ENCODE measurements at regions not wholly inside any gene's neighbourhood (a gene's known extent, or its start where the extent isn't known, plus 50 kb on each side); places are given as distances from the start of the nearest gene placed in this dataset.

DNA sequence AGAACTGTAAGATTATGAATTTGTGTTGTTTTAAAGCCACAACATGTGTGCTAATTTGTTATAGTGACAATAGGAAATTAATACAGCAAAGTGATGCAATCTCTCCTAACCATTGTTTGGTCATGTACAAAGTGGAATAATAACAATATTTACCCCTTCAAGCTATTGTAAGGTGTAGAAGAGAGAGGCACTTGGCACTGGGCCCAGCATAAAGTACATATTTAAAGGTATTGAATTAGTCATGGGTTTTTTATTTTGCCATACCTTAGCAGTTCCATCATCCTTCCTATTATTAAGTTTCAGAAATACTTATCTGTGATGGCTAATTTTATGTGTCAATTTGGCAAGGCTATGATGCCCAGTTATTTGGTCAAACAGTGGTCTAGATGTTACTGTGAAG is 322.4 kb upstream of the TSHZ2 start:
- TF ChIP-seq, protein P1, sequence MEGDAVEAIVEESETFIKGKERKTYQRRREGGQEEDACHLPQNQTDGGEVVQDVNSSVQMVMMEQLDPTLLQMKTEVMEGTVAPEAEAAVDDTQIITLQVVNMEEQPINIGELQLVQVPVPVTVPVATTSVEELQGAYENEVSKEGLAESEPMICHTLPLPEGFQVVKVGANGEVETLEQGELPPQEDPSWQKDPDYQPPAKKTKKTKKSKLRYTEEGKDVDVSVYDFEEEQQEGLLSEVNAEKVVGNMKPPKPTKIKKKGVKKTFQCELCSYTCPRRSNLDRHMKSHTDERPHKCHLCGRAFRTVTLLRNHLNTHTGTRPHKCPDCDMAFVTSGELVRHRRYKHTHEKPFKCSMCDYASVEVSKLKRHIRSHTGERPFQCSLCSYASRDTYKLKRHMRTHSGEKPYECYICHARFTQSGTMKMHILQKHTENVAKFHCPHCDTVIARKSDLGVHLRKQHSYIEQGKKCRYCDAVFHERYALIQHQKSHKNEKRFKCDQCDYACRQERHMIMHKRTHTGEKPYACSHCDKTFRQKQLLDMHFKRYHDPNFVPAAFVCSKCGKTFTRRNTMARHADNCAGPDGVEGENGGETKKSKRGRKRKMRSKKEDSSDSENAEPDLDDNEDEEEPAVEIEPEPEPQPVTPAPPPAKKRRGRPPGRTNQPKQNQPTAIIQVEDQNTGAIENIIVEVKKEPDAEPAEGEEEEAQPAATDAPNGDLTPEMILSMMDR (IDR thresholded peaks at IDR 0.05): no peak
- no peak for TF ChIP-seq POLR2A (IDR thresholded peaks at IDR 0.05)

Measured in Peyer's patch (tissue), 4 donors.